Myocyte (in vitro differentiated cells): ENCODE measurements at regions not wholly inside any gene's neighbourhood (a gene's known extent, or its start where the extent isn't known, plus 50 kb on each side); places are given as distances from the start of the nearest gene placed in this dataset.
A peak's percentile ranks its signal among the peaks of the same experiment; 100 is the strongest.
"Not testable (repeated sequence)": the region's sequence is repeated elsewhere in the genome, so short reads cannot be mapped to it uniquely, and the experiment has no call there.

ENCODE experiments used
- DNase-seq: peaks from one replicate; pipeline ENCODE4 v3.0.0-alpha.2; 2012; ENCODE audit warnings: low read depth

GRCh38 chr20:40284611-40285010, 404.4 kb downstream of the MAFB start:
- DNase-seq, result no peak

GRCh38 chr20:40283689-40284088, 405.3 kb downstream of the MAFB start:
- DNase-seq, result no peak

- DNase-seq, result no peak
Measured at GRCh38 chr20:40282941-40283340, 406.1 kb downstream of the MAFB start.

- DNase-seq, result no peak
Measured at GRCh38 chr20:40282541-40282940, 406.5 kb downstream of the MAFB start.

- DNase-seq, result no peak
Measured at GRCh38 chr20:40280616-40281015, 408.4 kb downstream of the MAFB start.

GRCh38 chr20:40279390-40279789, 409.6 kb downstream of the MAFB start:
- peak; percentile 3 for DNase-seq

- no peak for DNase-seq
Measured at GRCh38 chr20:40278673-40279072, 410.4 kb downstream of the MAFB start.

- DNase-seq, result no peak
Measured at GRCh38 chr20:40276301-40276700, 412.7 kb downstream of the MAFB start.

GRCh38 chr20:40275738-40276137, 413.3 kb downstream of the MAFB start:
- no peak for DNase-seq

- no peak for DNase-seq
Measured at GRCh38 chr20:40274912-40275533, 414.0 kb downstream of the MAFB start.

- DNase-seq, result not testable (repeated sequence)
Measured at GRCh38 chr20:40269274-40269673, 419.8 kb downstream of the MAFB start.

GRCh38 chr20:40268321-40269075, 420.5 kb downstream of the MAFB start:
- no peak for DNase-seq

GRCh38 chr20:40265825-40266533, 423.1 kb downstream of the MAFB start:
- DNase-seq, result peak; percentile 6

- DNase-seq, result no peak
Measured at GRCh38 chr20:40262219-40262618, 426.8 kb downstream of the MAFB start.

- no peak for DNase-seq
Measured at GRCh38 chr20:40258931-40259330, 430.1 kb downstream of the MAFB start.

- DNase-seq, result no peak
Measured at GRCh38 chr20:40257763-40258162, 431.3 kb downstream of the MAFB start.

GRCh38 chr20:40255365-40255764, 433.7 kb downstream of the MAFB start:
- no peak for DNase-seq

- no peak for DNase-seq
Measured at GRCh38 chr20:40254023-40254772, 434.8 kb downstream of the MAFB start.

GRCh38 chr20:40251284-40251932, 437.6 kb downstream of the MAFB start:
- DNase-seq, result no peak

- no peak for DNase-seq
Measured at GRCh38 chr20:40249805-40250204, 439.2 kb downstream of the MAFB start.

- no peak for DNase-seq
Measured at GRCh38 chr20:40245829-40246228, 443.2 kb downstream of the MAFB start.
